GM21723 (cell line): ENCODE measurements at regions not wholly inside any gene's neighbourhood (a gene's known extent, or its start where the extent isn't known, plus 50 kb on each side); places are given as distances from the start of the nearest gene placed in this dataset.
"Not testable (repeated sequence)": the region's sequence is repeated elsewhere in the genome, so short reads cannot be mapped to it uniquely, and the experiment has no call there.

Experiments used
- ATAC-seq: cut with Tn5 transposase; IDR thresholded peaks from one replicate; pipeline ENCODE4 v1.9.1; 2021; ENCODE audit warnings: mild to moderate bottlenecking, moderate library complexity; ENCODE audit not compliant: unreplicated experiment

- ATAC-seq: no peak
Measured at GRCh38 chr6:80789912-80790570, 683.6 kb downstream of the BCKDHB start.

DNA sequence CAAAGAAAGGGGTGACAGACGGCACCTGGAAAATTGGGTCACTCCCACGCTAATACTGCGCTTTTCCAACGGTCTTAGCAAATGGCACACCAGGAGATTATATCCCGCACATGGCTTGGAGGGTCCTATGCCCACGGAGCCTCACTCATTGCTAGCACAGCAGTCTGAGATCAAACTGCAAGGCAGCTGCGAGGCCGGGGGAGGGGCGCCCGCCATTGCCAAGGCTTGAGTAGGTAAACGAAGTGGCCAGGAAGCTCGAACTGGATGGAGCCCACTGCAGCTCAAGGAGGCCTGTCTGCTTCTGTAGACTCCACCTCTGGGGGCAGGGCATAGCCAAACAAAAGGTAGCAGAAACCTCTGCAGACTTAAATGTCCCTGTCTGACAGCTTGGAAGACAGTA is 676.8 kb downstream of the BCKDHB start:
- not testable (repeated sequence) for ATAC-seq

- ATAC-seq: no peak
Measured at GRCh38 chr6:80771941-80772340, 665.5 kb downstream of the BCKDHB start.

DNA sequence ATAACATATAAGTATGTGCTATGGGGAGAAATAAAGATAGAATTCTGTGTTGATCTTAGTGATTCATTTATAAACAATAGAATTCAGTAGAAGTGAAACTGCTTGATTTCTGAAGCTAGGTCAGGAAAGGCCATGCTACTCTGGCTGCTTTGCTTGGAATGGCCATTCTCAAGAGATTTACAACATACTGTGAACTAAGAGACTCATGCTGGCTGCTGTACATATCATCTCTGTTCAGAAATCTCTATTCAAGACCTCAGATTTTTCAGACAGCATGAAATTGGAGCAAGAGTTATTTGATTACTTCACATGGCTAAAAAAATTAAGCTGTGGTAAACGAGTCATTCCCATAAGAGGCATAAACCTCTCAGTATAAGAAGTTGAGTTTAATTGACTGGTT is 662.6 kb downstream of the BCKDHB start:
- no peak for ATAC-seq

DNA sequence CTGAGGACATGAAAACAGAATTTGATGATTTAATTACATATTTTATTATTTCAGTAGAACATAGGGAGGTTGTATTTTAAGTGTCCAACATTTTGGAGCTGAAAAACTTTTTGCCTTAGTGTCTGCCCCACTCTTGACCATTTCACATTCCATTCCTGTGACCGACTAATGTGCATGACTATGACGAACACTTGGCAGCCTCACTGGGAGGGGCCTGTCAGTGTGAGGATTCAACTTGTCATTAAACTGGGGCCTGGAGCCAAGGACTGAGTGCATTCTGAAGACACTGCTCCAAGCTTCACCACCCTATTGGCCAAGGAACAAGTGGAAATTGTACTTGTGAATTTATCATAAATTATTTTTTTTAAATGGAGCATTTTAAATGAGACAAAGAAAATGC is 661.3 kb downstream of the BCKDHB start:
- ATAC-seq: no peak

GRCh38 chr6:80744213-80744612 is 637.7 kb downstream of the BCKDHB start:
- ATAC-seq: no peak

- no peak for ATAC-seq
Measured at GRCh38 chr6:80742481-80742880, 636.0 kb downstream of the BCKDHB start.

GRCh38 chr6:80733641-80734040 is 627.2 kb downstream of the BCKDHB start:
- ATAC-seq: no peak

GRCh38 chr6:80728830-80729229 is 622.4 kb downstream of the BCKDHB start:
- ATAC-seq: no peak

DNA sequence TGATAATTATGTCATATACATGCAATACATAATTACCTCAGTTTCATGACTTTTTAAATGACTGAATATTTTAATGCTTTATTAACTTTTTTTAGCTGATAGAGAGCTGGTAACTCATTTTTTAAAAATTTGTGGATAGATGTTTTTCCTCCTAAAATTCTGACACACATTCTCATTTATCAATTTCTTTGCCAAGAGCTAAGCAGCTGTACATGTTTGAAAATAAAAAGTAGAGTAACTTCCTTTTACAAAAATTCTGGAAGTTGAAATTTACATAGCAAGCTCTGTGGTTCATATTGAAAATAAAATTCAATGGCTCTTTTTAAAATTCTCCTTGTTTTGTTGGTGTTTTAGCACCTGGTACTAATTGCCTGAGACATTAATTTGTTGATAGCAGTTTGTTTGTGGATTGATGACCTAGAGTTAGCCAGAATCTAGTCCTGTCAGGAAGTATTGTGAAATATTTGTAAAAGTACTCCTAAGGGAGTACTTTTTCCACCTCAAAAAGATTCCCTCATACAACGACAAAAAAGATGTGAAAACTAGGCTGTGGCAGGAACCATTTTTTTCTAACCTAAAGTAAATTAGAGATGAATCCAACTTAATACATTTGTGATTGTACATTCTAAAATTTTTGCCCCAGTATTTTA is 621.8 kb downstream of the BCKDHB start:
- ATAC-seq: no peak

- ATAC-seq: no peak
Measured at GRCh38 chr6:80725156-80725930, 618.9 kb downstream of the BCKDHB start.

DNA sequence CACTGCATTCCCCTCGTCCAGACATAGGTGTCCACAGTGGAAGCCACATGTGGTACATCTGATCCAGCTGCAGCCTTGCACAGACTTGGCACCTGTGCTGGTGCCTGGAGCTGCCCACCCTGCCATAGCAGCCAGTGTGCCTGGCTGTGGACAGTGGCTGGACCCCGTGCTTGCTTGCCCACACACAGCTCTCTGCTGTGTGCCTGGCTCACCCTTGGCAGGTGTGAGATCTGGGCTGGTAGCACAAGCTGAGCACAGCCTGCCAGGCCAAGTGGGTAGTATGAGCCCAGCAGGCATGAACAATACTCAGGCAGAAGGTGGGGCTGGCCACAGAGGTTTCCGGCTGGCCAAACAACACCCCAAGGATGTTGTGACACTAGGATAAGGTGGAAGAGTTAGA is 614.4 kb downstream of the BCKDHB start:
- ATAC-seq: no peak

DNA sequence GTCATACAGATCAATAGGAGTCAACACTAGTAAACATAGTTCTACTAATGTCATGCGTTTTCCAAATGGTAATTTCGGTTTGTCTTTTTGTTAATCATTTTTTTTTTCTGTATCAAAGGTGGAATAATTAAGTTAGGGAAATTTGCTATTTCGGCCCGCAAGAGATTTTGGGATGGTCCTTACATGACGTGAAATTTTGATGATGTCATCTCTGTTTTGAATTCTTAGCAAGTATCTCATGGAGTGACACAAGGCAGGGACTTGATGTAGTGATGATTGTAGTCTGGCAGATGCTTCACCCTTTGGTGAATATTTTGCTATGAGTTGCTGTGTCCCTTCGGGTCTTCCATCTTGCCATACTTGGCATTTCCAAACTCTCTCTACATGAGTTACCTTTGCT is 608.0 kb downstream of the BCKDHB start:
- ATAC-seq: no peak

GRCh38 chr6:80698459-80698858 is 592.0 kb downstream of the BCKDHB start:
- ATAC-seq: no peak

DNA sequence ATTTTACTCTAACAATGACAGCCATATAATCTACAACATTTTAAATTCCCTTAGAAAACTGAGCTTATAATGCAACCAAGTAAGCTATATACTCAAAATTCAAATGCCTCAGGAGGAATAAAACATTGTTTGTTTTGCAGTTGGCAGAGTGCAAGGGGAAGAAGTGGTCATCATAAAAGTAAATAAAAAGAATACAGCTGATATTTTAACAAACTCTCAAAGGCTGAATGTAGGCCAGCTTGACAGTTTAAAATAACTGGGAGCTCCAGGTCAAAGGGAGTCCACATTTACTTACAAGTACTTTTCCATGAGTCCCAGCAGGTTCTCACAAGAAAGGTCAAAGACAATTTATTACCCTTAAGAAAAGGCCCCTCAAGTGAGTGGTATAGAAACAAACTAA is 589.8 kb downstream of the BCKDHB start:
- no peak for ATAC-seq

GRCh38 chr6:80690551-80691131 is 584.2 kb downstream of the BCKDHB start:
- no peak for ATAC-seq

DNA sequence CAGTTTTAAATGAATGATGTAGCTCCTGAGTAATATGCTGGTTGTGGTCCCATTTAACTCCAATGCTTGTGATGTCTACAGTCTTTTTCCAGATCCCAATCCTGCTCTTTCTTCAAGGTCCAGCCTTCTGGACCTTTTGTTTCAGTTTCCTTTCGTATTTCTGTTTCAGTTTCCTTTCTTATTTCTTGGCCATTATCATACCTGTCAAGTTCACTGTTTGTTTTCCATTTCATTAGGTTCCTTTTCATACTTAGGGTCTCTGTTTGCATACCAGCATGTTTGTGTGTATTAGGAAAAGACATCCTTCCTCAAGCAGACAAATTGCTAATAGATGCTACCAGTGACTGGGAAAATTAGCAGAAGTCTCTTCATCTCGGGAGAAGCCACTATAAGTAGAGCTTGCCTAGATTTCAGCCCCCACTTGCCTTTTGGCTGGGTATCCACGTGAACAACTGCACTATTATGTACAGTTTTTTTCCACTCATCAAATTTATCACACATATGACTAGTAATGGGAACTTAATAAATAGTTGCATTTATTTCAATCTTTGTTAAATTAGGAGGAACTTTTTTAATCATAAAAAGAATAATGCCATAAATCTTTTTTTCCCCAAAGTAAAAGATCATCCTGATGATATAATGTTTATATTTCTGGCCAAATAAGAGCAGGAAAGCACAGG is 583.4 kb downstream of the BCKDHB start:
- no peak for ATAC-seq

GRCh38 chr6:80679992-80680391 is 573.5 kb downstream of the BCKDHB start:
- ATAC-seq: no peak

GRCh38 chr6:80676386-80676785 is 569.9 kb downstream of the BCKDHB start:
- no peak for ATAC-seq

DNA sequence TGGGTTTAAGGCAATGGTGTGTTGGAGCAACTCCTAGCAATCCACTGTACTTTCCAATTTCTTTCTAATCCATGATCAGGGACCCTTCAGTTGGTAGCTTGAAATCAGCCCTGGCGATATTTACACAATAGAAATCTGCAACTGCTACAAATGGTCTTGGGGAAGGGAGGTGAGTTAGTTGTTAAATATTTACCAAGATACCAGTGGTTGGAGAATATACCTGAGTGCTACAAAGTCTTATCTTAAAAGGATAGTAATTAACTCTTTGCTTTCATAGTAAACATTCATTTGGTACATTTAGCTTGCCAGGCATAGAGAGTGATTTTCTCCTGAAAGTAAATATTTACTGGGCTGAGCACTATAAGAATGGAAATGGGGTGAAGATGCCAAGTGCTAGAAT is 568.2 kb downstream of the BCKDHB start:
- no peak for ATAC-seq

GRCh38 chr6:80673367-80673766 is 566.9 kb downstream of the BCKDHB start:
- ATAC-seq: no peak
